Breast epithelium (tissue), 3 donors: ENCODE measurements at regions not wholly inside any gene's neighbourhood (a gene's known extent, or its start where the extent isn't known, plus 50 kb on each side); places are given as distances from the start of the nearest gene placed in this dataset.

Source experiments
- POLR2AphosphoS5 ChIP-seq, 3 donors: sonication (generic); formaldehyde crosslinking; IDR thresholded peaks; one replicate each; pipeline ENCODE4 v1.6.1; 2017; ENCODE audit warnings: antibody characterized with exemption in 3 of 3
- TF ChIP-seq, protein P1 (sequence below), 3 donors: fragments of 450-650 bp; IDR thresholded peaks; one replicate each; pipeline ENCODE4 v1.5.1; 2016 to 2017; ENCODE audit warnings: antibody characterized with exemption in 3 of 3, mild to moderate bottlenecking in 3 of 3, moderate library complexity in 3 of 3

DNA sequence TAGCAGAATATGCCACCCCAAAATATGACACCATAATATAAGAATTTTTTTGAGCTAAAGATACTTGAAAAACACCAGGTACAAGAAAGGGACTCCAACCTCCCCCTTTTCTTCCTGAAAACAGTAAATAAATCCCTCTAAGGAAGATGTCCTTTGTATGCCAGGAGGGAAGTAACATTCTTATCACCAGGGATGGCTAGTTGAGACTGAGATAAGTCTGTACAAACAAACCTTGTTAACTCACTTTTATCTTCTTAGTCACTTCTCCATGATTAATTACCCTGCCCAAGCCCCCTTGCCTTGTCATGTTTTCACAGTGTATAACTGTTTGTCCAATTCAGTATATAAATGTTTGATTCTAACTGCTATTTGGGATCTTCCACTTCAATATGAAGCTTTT lies 888.0 kb downstream of the PCDH18 start:
- TF ChIP-seq, protein P1, sequence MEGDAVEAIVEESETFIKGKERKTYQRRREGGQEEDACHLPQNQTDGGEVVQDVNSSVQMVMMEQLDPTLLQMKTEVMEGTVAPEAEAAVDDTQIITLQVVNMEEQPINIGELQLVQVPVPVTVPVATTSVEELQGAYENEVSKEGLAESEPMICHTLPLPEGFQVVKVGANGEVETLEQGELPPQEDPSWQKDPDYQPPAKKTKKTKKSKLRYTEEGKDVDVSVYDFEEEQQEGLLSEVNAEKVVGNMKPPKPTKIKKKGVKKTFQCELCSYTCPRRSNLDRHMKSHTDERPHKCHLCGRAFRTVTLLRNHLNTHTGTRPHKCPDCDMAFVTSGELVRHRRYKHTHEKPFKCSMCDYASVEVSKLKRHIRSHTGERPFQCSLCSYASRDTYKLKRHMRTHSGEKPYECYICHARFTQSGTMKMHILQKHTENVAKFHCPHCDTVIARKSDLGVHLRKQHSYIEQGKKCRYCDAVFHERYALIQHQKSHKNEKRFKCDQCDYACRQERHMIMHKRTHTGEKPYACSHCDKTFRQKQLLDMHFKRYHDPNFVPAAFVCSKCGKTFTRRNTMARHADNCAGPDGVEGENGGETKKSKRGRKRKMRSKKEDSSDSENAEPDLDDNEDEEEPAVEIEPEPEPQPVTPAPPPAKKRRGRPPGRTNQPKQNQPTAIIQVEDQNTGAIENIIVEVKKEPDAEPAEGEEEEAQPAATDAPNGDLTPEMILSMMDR (IDR thresholded peaks at IDR 0.05) = no peak
- TF ChIP-seq POLR2AphosphoS5 (IDR thresholded peaks at IDR 0.05) = no peak
